ENCODE measurements at regions not wholly inside any gene's neighbourhood (a gene's known extent, or its start where the extent isn't known, plus 50 kb on each side); places are given as distances from the start of the nearest gene placed in this dataset.
"Not testable (repeated sequence)": the region's sequence is repeated elsewhere in the genome, so short reads cannot be mapped to it uniquely, and the experiment has no call there.

- Mint-ChIP-seq H3K36me3 (ENCODE audit: insufficient read depth, unreplicated experiment) (no peaks in the 10 kb centered on the region), H3K4me1 (ENCODE audit: low read depth, unreplicated experiment) (no peaks in the 10 kb centered on the region), H3K27ac (ENCODE audit: unreplicated experiment) (no peak overlapping the region), H3K27me3 (ENCODE audit: unreplicated experiment) (no peaks in the 10 kb centered on the region), H3K4me3 (ENCODE audit: low read depth, unreplicated experiment) (no peak overlapping the region), H3K9me3 (ENCODE audit: low read depth, unreplicated experiment) (no peaks in the 10 kb centered on the region)
- intact Hi-C loops (cut with micrococcal nuclease; ENCODE audit: unreplicated experiment), result no loop called here
- DNase-seq, result no peak
- no peak for TF ChIP-seq CTCF (IDR thresholded peaks at IDR 0.05; ENCODE audit: unreplicated experiment)
- no TSS peak for BruUV-seq (replicated peaks)
- CTCF ChIA-PET, result no interaction called here
These were observed 124.0 kb downstream of the MDH1 start for GRCh38 chr2:63712748-63713147.

GRCh38 chr2:63716146-63716545 lies 125.5 kb upstream of the UGP2 start:
- no peak for TF ChIP-seq CTCF (IDR thresholded peaks at IDR 0.05; ENCODE audit: unreplicated experiment)
- Mint-ChIP-seq H3K27ac (ENCODE audit: unreplicated experiment) (no peak overlapping the region), H3K4me1 (ENCODE audit: low read depth, unreplicated experiment) (no peaks in the 10 kb centered on the region), H3K9me3 (ENCODE audit: low read depth, unreplicated experiment) (no peaks in the 10 kb centered on the region), H3K36me3 (ENCODE audit: insufficient read depth, unreplicated experiment) (no peaks in the 10 kb centered on the region), H3K4me3 (ENCODE audit: low read depth, unreplicated experiment) (no peak overlapping the region), H3K27me3 (ENCODE audit: unreplicated experiment) (no peaks in the 10 kb centered on the region)
- DNase-seq, result no peak
- no TSS peak for BruUV-seq (replicated peaks)
- intact Hi-C loops (cut with micrococcal nuclease; ENCODE audit: unreplicated experiment), result no loop called here
- CTCF ChIA-PET, result no interaction called here

GRCh38 chr2:63719052-63719451 lies 122.6 kb upstream of the UGP2 start:
- Mint-ChIP-seq H3K27ac (ENCODE audit: unreplicated experiment) (no peak overlapping the region), H3K36me3 (ENCODE audit: insufficient read depth, unreplicated experiment) (no peaks in the 10 kb centered on the region), H3K27me3 (ENCODE audit: unreplicated experiment) (no peaks in the 10 kb centered on the region), H3K4me1 (ENCODE audit: low read depth, unreplicated experiment) (no peaks in the 10 kb centered on the region), H3K9me3 (ENCODE audit: low read depth, unreplicated experiment) (no peaks in the 10 kb centered on the region), H3K4me3 (ENCODE audit: low read depth, unreplicated experiment) (no peak overlapping the region)
- no TSS peak for BruUV-seq (replicated peaks)
- CTCF ChIA-PET, result no interaction called here
- no peak for DNase-seq
- no peak for TF ChIP-seq CTCF (IDR thresholded peaks at IDR 0.05; ENCODE audit: unreplicated experiment)
- intact Hi-C loops (cut with micrococcal nuclease; ENCODE audit: unreplicated experiment), result no loop called here

- no TSS peak for BruUV-seq (replicated peaks)
- Mint-ChIP-seq H3K9me3 (ENCODE audit: low read depth, unreplicated experiment) (no peaks in the 10 kb centered on the region), H3K36me3 (ENCODE audit: insufficient read depth, unreplicated experiment) (no peaks in the 10 kb centered on the region), H3K4me1 (ENCODE audit: low read depth, unreplicated experiment) (no peaks in the 10 kb centered on the region), H3K27me3 (ENCODE audit: unreplicated experiment) (no peaks in the 10 kb centered on the region), H3K4me3 (ENCODE audit: low read depth, unreplicated experiment) (no peak overlapping the region), H3K27ac (ENCODE audit: unreplicated experiment) (no peak overlapping the region)
- no peak for TF ChIP-seq CTCF (IDR thresholded peaks at IDR 0.05; ENCODE audit: unreplicated experiment)
- intact Hi-C loops (cut with micrococcal nuclease; ENCODE audit: unreplicated experiment), result no loop called here
- DNase-seq, result no peak
- CTCF ChIA-PET, result no interaction called here
These were observed 120.6 kb upstream of the UGP2 start for GRCh38 chr2:63721082-63721424.

- DNase-seq; H3K9me3 Mint-ChIP-seq (ENCODE audit: low read depth, unreplicated experiment); H3K36me3 Mint-ChIP-seq (ENCODE audit: insufficient read depth, unreplicated experiment); H3K27me3 Mint-ChIP-seq (ENCODE audit: unreplicated experiment); BruUV-seq (replicated peaks); intact Hi-C loops (cut with micrococcal nuclease; ENCODE audit: unreplicated experiment); H3K4me1 Mint-ChIP-seq (ENCODE audit: low read depth, unreplicated experiment); H3K4me3 Mint-ChIP-seq (ENCODE audit: low read depth, unreplicated experiment); CTCF ChIA-PET; H3K27ac Mint-ChIP-seq (ENCODE audit: unreplicated experiment): not testable (repeated sequence)
These were observed 119.4 kb upstream of the UGP2 start for GRCh38 chr2:63722284-63722683.
